ENCODE measurements at regions not wholly inside any gene's neighbourhood (a gene's known extent, or its start where the extent isn't known, plus 50 kb on each side); places are given as distances from the start of the nearest gene placed in this dataset.

- H3K27ac Mint-ChIP-seq: no peak overlapping the region
Observed at GRCh38 chr7:94813917-94814316, 93.5 kb upstream of the PPP1R9A start.

More at GRCh38 chr7:94813917-94814316, 93.5 kb upstream of the PPP1R9A start:
- H3K4me1 ChIP-seq (ENCODE audit: insufficient read depth): no peaks in the 10 kb centered on the region
- no peak overlapping the region for H2AFZ ChIP-seq
- no peaks in the 10 kb centered on the region for H4K20me1 ChIP-seq (replicated peaks; ENCODE audit: insufficient read depth)
- no peak overlapping the region for H3K27ac ChIP-seq (ENCODE audit: low read depth)
- H3K36me3 ChIP-seq (ENCODE audit: insufficient read depth): no peaks in the 10 kb centered on the region; the same call in 1 of the 2 replicates
- no peaks in the 10 kb centered on the region for H3F3A ChIP-seq (replicated peaks; ENCODE audit: low read depth)
- DNase-seq (ENCODE audit: low spot score): no peak
- H3K4me3 ChIP-seq: no peak overlapping the region
- no peaks in the 10 kb centered on the region for H3K79me2 ChIP-seq (replicated peaks; ENCODE audit: insufficient read depth)
- Mint-ChIP-seq H3K4me1 (no peaks in the 10 kb centered on the region), H3K27me3 (ENCODE audit: insufficient read depth, low read depth, poor library complexity) (no peaks in the 10 kb centered on the region), H3K9me3 (peaks cover 32% of the 10 kb centered on the region), H3K4me3 (no peak overlapping the region), H3K36me3 (ENCODE audit: low read depth) (peaks cover 27% of the 10 kb centered on the region)
- no peak for ATAC-seq
- no peak overlapping the region for H3K4me2 ChIP-seq
- H3K9me2 ChIP-seq (ENCODE audit: insufficient read depth): no peaks in the 10 kb centered on the region
- TF ChIP-seq ZNF114 (CRISPR knock-in tag; IDR thresholded peaks at IDR 0.05): no peak
- TF ChIP-seq, protein P1, sequence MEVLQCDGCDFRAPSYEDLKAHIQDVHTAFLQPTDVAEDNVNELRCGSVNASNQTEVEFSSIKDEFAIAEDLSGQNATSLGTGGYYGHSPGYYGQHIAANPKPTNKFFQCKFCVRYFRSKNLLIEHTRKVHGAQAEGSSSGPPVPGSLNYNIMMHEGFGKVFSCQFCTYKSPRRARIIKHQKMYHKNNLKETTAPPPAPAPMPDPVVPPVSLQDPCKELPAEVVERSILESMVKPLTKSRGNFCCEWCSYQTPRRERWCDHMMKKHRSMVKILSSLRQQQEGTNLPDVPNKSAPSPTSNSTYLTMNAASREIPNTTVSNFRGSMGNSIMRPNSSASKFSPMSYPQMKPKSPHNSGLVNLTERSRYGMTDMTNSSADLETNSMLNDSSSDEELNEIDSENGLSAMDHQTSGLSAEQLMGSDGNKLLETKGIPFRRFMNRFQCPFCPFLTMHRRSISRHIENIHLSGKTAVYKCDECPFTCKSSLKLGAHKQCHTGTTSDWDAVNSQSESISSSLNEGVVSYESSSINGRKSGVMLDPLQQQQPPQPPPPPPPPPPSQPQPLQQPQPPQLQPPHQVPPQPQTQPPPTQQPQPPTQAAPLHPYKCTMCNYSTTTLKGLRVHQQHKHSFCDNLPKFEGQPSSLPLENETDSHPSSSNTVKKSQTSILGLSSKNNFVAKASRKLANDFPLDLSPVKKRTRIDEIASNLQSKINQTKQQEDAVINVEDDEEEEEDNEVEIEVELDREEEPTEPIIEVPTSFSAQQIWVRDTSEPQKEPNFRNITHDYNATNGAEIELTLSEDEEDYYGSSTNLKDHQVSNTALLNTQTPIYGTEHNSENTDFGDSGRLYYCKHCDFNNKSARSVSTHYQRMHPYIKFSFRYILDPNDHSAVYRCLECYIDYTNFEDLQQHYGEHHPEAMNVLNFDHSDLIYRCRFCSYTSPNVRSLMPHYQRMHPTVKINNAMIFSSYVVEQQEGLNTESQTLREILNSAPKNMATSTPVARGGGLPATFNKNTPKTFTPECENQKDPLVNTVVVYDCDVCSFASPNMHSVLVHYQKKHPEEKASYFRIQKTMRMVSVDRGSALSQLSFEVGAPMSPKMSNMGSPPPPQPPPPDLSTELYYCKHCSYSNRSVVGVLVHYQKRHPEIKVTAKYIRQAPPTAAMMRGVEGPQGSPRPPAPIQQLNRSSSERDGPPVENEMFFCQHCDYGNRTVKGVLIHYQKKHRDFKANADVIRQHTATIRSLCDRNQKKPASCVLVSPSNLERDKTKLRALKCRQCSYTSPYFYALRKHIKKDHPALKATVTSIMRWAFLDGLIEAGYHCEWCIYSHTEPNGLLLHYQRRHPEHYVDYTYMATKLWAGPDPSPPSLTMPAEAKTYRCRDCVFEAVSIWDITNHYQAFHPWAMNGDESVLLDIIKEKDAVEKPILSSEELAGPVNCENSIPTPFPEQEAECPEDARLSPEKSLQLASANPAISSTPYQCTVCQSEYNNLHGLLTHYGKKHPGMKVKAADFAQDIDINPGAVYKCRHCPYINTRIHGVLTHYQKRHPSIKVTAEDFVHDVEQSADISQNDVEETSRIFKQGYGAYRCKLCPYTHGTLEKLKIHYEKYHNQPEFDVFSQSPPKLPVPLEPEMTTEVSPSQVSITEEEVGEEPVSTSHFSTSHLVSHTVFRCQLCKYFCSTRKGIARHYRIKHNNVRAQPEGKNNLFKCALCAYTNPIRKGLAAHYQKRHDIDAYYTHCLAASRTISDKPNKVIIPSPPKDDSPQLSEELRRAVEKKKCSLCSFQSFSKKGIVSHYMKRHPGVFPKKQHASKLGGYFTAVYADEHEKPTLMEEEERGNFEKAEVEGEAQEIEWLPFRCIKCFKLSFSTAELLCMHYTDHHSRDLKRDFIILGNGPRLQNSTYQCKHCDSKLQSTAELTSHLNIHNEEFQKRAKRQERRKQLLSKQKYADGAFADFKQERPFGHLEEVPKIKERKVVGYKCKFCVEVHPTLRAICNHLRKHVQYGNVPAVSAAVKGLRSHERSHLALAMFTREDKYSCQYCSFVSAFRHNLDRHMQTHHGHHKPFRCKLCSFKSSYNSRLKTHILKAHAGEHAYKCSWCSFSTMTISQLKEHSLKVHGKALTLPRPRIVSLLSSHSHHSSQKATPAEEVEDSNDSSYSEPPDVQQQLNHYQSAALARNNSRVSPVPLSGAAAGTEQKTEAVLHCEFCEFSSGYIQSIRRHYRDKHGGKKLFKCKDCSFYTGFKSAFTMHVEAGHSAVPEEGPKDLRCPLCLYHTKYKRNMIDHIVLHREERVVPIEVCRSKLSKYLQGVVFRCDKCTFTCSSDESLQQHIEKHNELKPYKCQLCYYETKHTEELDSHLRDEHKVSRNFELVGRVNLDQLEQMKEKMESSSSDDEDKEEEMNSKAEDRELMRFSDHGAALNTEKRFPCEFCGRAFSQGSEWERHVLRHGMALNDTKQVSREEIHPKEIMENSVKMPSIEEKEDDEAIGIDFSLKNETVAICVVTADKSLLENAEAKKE (CRISPR knock-in tag; IDR thresholded peaks at IDR 0.05): no peak
- TF ChIP-seq JUNB (IDR thresholded peaks at IDR 0.05; ENCODE audit: unreplicated experiment): no peak
- TF ChIP-seq, protein P2, sequence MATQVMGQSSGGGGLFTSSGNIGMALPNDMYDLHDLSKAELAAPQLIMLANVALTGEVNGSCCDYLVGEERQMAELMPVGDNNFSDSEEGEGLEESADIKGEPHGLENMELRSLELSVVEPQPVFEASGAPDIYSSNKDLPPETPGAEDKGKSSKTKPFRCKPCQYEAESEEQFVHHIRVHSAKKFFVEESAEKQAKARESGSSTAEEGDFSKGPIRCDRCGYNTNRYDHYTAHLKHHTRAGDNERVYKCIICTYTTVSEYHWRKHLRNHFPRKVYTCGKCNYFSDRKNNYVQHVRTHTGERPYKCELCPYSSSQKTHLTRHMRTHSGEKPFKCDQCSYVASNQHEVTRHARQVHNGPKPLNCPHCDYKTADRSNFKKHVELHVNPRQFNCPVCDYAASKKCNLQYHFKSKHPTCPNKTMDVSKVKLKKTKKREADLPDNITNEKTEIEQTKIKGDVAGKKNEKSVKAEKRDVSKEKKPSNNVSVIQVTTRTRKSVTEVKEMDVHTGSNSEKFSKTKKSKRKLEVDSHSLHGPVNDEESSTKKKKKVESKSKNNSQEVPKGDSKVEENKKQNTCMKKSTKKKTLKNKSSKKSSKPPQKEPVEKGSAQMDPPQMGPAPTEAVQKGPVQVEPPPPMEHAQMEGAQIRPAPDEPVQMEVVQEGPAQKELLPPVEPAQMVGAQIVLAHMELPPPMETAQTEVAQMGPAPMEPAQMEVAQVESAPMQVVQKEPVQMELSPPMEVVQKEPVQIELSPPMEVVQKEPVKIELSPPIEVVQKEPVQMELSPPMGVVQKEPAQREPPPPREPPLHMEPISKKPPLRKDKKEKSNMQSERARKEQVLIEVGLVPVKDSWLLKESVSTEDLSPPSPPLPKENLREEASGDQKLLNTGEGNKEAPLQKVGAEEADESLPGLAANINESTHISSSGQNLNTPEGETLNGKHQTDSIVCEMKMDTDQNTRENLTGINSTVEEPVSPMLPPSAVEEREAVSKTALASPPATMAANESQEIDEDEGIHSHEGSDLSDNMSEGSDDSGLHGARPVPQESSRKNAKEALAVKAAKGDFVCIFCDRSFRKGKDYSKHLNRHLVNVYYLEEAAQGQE (IDR thresholded peaks at IDR 0.05; ENCODE audit: unreplicated experiment): no peak
- TF ChIP-seq EZH2phosphoT487 (IDR thresholded peaks at IDR 0.05; ENCODE audit: unreplicated experiment): no peak
- no peak for TF ChIP-seq NANOG (IDR thresholded peaks at IDR 0.05; ENCODE audit: borderline replicate concordance)
- TF ChIP-seq STAT1 (IDR thresholded peaks at IDR 0.05; ENCODE audit: unreplicated experiment): no peak
- TF ChIP-seq ZNF331 (CRISPR knock-in tag; IDR thresholded peaks at IDR 0.05; ENCODE audit: low read depth): no peak
- no peak for TF ChIP-seq ETS1 (IDR thresholded peaks at IDR 0.05)
- H3K27me3 ChIP-seq (ENCODE audit: insufficient read depth): no peaks in the 10 kb centered on the region
